ENCODE measurements at regions not wholly inside any gene's neighbourhood (a gene's known extent, or its start where the extent isn't known, plus 50 kb on each side); places are given as distances from the start of the nearest gene placed in this dataset.
"Not testable (repeated sequence)": the region's sequence is repeated elsewhere in the genome, so short reads cannot be mapped to it uniquely, and the experiment has no call there.

GRCh38 chr9:105000529-105000928 is 72.6 kb upstream of the ABCA1 start:
- not testable (repeated sequence) for H3K4me3 Mint-ChIP-seq; H3K27me3 Mint-ChIP-seq; H3K36me3 Mint-ChIP-seq (ENCODE audit: low read depth); H3K27ac Mint-ChIP-seq; H3K4me1 Mint-ChIP-seq (ENCODE audit: low read depth); H3K9me3 Mint-ChIP-seq

GRCh38 chr9:105004466-105005090 is 76.6 kb upstream of the ABCA1 start:
- Mint-ChIP-seq H3K27ac (no peak overlapping the region), H3K4me1 (ENCODE audit: low read depth) (peaks cover 8% of the 10 kb centered on the region), H3K27me3 (no peaks in the 10 kb centered on the region), H3K9me3 (no peaks in the 10 kb centered on the region), H3K4me3 (no peak overlapping the region), H3K36me3 (ENCODE audit: low read depth) (no peaks in the 10 kb centered on the region)

GRCh38 chr9:105005186-105005585 is 77.2 kb upstream of the ABCA1 start:
- Mint-ChIP-seq H3K27me3 (no peaks in the 10 kb centered on the region), H3K27ac (no peak overlapping the region), H3K36me3 (ENCODE audit: low read depth) (no peaks in the 10 kb centered on the region), H3K9me3 (no peaks in the 10 kb centered on the region), H3K4me3 (no peak overlapping the region), H3K4me1 (ENCODE audit: low read depth) (peaks cover 8% of the 10 kb centered on the region)

GRCh38 chr9:105006514-105006913 is 78.6 kb upstream of the ABCA1 start:
- Mint-ChIP-seq H3K27me3 (no peaks in the 10 kb centered on the region), H3K4me3 (no peak overlapping the region), H3K4me1 (ENCODE audit: low read depth) (peaks cover 8% of the 10 kb centered on the region), H3K27ac (no peak overlapping the region), H3K9me3 (no peaks in the 10 kb centered on the region), H3K36me3 (ENCODE audit: low read depth) (no peaks in the 10 kb centered on the region)

- Mint-ChIP-seq H3K36me3 (ENCODE audit: low read depth) (no peaks in the 10 kb centered on the region), H3K27ac (no peak overlapping the region), H3K27me3 (no peaks in the 10 kb centered on the region), H3K4me3 (no peak overlapping the region), H3K9me3 (no peaks in the 10 kb centered on the region), H3K4me1 (ENCODE audit: low read depth) (peaks cover 8% of the 10 kb centered on the region)
Measured at GRCh38 chr9:105007143-105007542, 79.2 kb upstream of the ABCA1 start.

- H3K4me3 Mint-ChIP-seq; H3K36me3 Mint-ChIP-seq (ENCODE audit: low read depth); H3K9me3 Mint-ChIP-seq; H3K27ac Mint-ChIP-seq; H3K4me1 Mint-ChIP-seq (ENCODE audit: low read depth); H3K27me3 Mint-ChIP-seq: not testable (repeated sequence)
Measured at GRCh38 chr9:105010089-105010488, 82.1 kb upstream of the ABCA1 start.

- Mint-ChIP-seq H3K27ac (no peak overlapping the region), H3K36me3 (ENCODE audit: low read depth) (no peaks in the 10 kb centered on the region), H3K9me3 (no peaks in the 10 kb centered on the region), H3K4me3 (no peak overlapping the region), H3K27me3 (peaks cover 8% of the 10 kb centered on the region), H3K4me1 (ENCODE audit: low read depth) (no peaks in the 10 kb centered on the region)
Measured at GRCh38 chr9:105021917-105022316, 94.0 kb upstream of the ABCA1 start.

GRCh38 chr9:105022545-105022944 is 94.6 kb upstream of the ABCA1 start:
- not testable (repeated sequence) for H3K27ac Mint-ChIP-seq; H3K36me3 Mint-ChIP-seq (ENCODE audit: low read depth); H3K27me3 Mint-ChIP-seq; H3K4me1 Mint-ChIP-seq (ENCODE audit: low read depth); H3K9me3 Mint-ChIP-seq; H3K4me3 Mint-ChIP-seq

- H3K27me3 Mint-ChIP-seq: peaks cover 8% of the 10 kb centered on the region
- H3K9me3 Mint-ChIP-seq: no peaks in the 10 kb centered on the region
- H3K36me3 Mint-ChIP-seq (ENCODE audit: low read depth): no peaks in the 10 kb centered on the region
- H3K27ac Mint-ChIP-seq: no peak overlapping the region
- H3K4me3 Mint-ChIP-seq: no peak overlapping the region
- H3K4me1 Mint-ChIP-seq (ENCODE audit: low read depth): no peaks in the 10 kb centered on the region
Measured at GRCh38 chr9:105023788-105024187, 95.8 kb upstream of the ABCA1 start.

- H3K4me1 Mint-ChIP-seq (ENCODE audit: low read depth): no peaks in the 10 kb centered on the region
- no peak overlapping the region for H3K4me3 Mint-ChIP-seq
- no peaks in the 10 kb centered on the region for H3K9me3 Mint-ChIP-seq
- H3K27me3 Mint-ChIP-seq: peaks cover 8% of the 10 kb centered on the region
- H3K36me3 Mint-ChIP-seq (ENCODE audit: low read depth): no peaks in the 10 kb centered on the region
- no peak overlapping the region for H3K27ac Mint-ChIP-seq
Measured at GRCh38 chr9:105024529-105024928, 96.6 kb upstream of the ABCA1 start.

GRCh38 chr9:105026451-105026850 is 98.5 kb upstream of the ABCA1 start:
- no peaks in the 10 kb centered on the region for H3K27me3 Mint-ChIP-seq

GRCh38 chr9:105027084-105027483 is 99.1 kb upstream of the ABCA1 start:
- H3K9me3 Mint-ChIP-seq: no peaks in the 10 kb centered on the region
- no peaks in the 10 kb centered on the region for H3K36me3 Mint-ChIP-seq (ENCODE audit: low read depth)
- no peaks in the 10 kb centered on the region for H3K27me3 Mint-ChIP-seq
- no peaks in the 10 kb centered on the region for H3K4me1 Mint-ChIP-seq (ENCODE audit: low read depth)
- H3K4me3 Mint-ChIP-seq: no peak overlapping the region
- no peak overlapping the region for H3K27ac Mint-ChIP-seq

More at GRCh38 chr9:105026451-105026850, 98.5 kb upstream of the ABCA1 start:
- H3K9me3 Mint-ChIP-seq: no peaks in the 10 kb centered on the region
- no peak overlapping the region for H3K4me3 Mint-ChIP-seq
- no peaks in the 10 kb centered on the region for H3K36me3 Mint-ChIP-seq (ENCODE audit: low read depth)
- no peak overlapping the region for H3K27ac Mint-ChIP-seq
- H3K4me1 Mint-ChIP-seq (ENCODE audit: low read depth): no peaks in the 10 kb centered on the region

- Mint-ChIP-seq H3K9me3 (no peaks in the 10 kb centered on the region), H3K36me3 (ENCODE audit: low read depth) (peaks cover 7% of the 10 kb centered on the region), H3K4me3 (no peak overlapping the region), H3K27ac (no peak overlapping the region), H3K4me1 (ENCODE audit: low read depth) (no peaks in the 10 kb centered on the region), H3K27me3 (no peaks in the 10 kb centered on the region)
Measured at GRCh38 chr9:105030285-105030684, 102.3 kb upstream of the ABCA1 start.

- Mint-ChIP-seq H3K4me1 (ENCODE audit: low read depth) (no peaks in the 10 kb centered on the region), H3K4me3 (no peak overlapping the region), H3K27me3 (no peaks in the 10 kb centered on the region), H3K9me3 (peaks cover 9% of the 10 kb centered on the region), H3K36me3 (ENCODE audit: low read depth) (peaks cover 7% of the 10 kb centered on the region), H3K27ac (no peak overlapping the region)
Measured at GRCh38 chr9:105037139-105037538, 109.2 kb upstream of the ABCA1 start.

GRCh38 chr9:105038051-105038450 is 110.1 kb upstream of the ABCA1 start:
- Mint-ChIP-seq H3K27ac (no peak overlapping the region), H3K4me1 (ENCODE audit: low read depth) (no peaks in the 10 kb centered on the region), H3K4me3 (no peak overlapping the region), H3K27me3 (no peaks in the 10 kb centered on the region), H3K9me3 (peaks cover 9% of the 10 kb centered on the region), H3K36me3 (ENCODE audit: low read depth) (peaks cover 7% of the 10 kb centered on the region)

GRCh38 chr9:105039175-105039799 is 111.3 kb upstream of the ABCA1 start:
- Mint-ChIP-seq H3K27ac (no peak overlapping the region), H3K36me3 (ENCODE audit: low read depth) (no peaks in the 10 kb centered on the region), H3K27me3 (no peaks in the 10 kb centered on the region), H3K4me3 (no peak overlapping the region), H3K4me1 (ENCODE audit: low read depth) (no peaks in the 10 kb centered on the region), H3K9me3 (peaks cover 9% of the 10 kb centered on the region)

Data from stimulated activated naive CD8-positive, alpha-beta T cell treated with anti-CD3 and anti-CD28 coated beads, Interleukin-15, Interleukin-2, amounts not matched to agents 100 ng/mL and 50 ng/mL, for 24 hours (primary cell).